Epidermal melanocyte (primary cell): ENCODE measurements at regions not wholly inside any gene's neighbourhood (a gene's known extent, or its start where the extent isn't known, plus 50 kb on each side); places are given as distances from the start of the nearest gene placed in this dataset.

ENCODE experiments used
- DNase-seq: peaks from one replicate; pipeline ENCODE4 v3.0.0; 2011; ENCODE audit warnings: low spot score; ENCODE audit not compliant: insufficient read length

- no peak for DNase-seq
Observed at GRCh38 chr4:44098973-44099372, 349.6 kb downstream of the KCTD8 start.

- DNase-seq, result no peak
Observed at GRCh38 chr4:44100456-44100855, 348.2 kb downstream of the KCTD8 start.

GRCh38 chr4:44118971-44119680, 329.5 kb downstream of the KCTD8 start:
- no peak for DNase-seq

GRCh38 chr4:44120646-44121045, 328.0 kb downstream of the KCTD8 start:
- no peak for DNase-seq

GRCh38 chr4:44121210-44121609, 327.4 kb downstream of the KCTD8 start:
- no peak for DNase-seq
